ENCODE measurements at regions not wholly inside any gene's neighbourhood (a gene's known extent, or its start where the extent isn't known, plus 50 kb on each side); places are given as distances from the start of the nearest gene placed in this dataset.
"Not testable (repeated sequence)": the region's sequence is repeated elsewhere in the genome, so short reads cannot be mapped to it uniquely, and the experiment has no call there.

DNA sequence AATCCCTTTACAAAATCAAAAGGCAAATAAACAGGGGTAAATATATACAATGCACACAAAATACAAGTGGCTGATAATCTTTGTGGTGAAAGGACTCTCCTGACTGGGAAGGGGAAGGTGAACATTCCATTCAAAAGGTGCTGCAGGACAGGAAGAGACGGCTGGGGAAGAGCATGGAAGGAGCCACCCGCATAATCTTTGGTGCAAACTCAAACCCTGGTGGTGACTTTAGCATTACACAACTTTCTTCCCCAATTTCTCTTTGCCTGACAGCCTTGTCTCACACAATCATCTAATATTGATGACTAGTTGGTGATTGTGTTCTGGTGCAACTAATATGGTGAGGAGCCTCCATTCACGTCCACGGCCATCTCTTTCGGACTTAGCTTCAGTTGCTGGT, 117.0 kb upstream of the EGFR start:
- DNase-seq, result no peak

DNA sequence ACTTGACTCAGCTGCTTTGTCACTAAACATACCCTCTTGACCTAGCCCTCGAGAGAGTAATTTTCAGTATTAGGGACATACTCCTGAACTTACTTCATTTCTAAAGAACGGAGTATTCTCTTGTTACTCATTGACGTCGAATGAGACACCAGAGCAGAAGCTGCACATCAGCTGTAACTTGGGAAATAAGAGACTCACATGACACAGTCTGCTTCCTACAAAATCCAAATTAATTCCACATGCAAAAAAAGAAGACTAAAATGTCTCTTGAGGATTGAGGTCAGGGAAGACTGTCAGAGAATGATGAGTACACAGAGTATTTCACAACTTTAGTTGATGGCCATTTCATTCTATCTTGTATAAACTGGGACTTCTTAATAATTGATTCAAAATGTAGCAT, 114.7 kb upstream of the EGFR start:
- DNase-seq, result no peak

DNA sequence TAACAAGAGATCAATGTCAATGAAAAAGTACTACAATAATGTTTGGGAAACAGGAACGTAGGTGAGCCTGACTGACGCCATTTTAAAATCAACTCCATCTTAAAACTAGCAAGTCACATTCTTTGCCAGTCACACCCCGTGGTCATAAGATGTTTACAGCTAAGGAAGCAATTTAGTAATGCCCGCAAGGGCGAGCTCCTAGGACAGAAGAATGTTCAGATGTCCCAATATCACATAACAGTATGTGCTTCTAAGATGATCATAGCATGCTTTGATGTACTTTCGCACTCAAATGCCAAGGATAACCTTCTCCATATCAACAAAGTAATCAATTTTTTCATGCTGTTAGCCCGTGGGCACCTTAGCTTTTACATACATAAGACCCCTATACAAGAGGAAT, 113.8 kb upstream of the EGFR start:
- no peak for DNase-seq

DNA sequence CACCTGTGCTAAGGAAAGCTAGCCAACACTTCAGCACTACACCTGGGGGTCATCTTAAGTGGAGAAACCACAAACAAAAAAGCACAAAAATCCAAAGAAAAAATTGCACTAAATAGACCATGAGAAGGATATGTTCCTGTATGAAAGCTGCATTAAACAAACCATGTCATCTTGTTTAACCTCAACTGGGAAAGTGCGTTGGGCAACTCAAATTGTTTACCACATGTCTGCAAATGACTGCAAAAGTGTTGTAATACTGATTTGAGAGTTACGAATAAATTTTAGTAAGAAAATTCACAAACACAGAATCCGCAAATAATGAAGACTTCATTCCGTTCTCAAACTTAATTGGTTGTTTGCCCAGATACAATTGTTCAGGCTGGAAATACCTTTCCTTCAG, 111.9 kb upstream of the EGFR start:
- DNase-seq, result no peak

DNA sequence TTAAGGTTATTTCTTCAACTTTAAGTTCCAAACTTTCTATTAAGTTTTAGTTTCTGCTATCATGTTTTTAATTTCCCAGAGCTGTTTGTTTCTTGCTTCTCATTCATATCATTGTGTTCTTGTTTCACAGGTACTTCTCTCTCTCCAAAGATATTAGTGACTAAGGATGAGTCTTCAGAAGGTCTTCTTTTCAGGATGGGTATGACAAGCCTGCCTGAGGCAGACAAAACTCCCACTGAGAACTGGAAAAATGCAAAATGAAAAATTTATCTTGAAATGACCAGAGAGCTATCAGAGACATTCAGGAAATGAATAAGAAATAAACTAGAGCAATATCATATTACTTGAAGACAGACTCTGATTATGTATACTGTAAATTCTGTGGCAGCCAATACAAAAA, 110.8 kb upstream of the EGFR start:
- DNase-seq, result no peak

DNA sequence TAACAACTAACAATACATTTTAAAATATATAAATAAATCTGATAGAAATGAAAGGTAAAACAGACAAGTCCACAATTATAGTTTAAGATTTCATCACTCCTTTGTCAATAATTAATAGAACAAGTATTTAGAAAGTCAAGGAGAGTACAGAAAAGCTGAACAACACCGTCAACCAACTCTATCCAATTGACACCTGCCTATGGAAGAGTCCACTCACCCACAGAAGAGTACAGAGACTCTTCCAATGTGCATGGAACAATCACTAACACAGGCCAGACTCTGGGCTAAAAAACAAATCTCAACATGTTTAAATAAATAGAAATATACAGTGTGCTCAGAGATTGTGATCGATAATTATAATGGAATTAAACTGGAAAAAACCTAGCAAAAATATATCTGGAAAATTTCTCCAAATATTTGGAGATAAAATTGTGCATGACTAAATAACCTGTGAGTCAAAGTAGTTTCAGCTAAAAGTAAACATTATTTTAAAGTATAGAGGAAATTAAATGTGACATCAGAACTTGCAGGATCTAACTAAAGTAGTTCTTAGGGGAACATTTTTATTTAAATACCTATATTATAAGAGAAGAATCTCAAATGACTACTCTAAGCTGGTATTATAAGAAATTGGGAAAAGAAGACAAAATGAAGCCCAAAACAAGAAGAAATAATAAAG, 109.9 kb upstream of the EGFR start:
- DNase-seq, result no peak

DNA sequence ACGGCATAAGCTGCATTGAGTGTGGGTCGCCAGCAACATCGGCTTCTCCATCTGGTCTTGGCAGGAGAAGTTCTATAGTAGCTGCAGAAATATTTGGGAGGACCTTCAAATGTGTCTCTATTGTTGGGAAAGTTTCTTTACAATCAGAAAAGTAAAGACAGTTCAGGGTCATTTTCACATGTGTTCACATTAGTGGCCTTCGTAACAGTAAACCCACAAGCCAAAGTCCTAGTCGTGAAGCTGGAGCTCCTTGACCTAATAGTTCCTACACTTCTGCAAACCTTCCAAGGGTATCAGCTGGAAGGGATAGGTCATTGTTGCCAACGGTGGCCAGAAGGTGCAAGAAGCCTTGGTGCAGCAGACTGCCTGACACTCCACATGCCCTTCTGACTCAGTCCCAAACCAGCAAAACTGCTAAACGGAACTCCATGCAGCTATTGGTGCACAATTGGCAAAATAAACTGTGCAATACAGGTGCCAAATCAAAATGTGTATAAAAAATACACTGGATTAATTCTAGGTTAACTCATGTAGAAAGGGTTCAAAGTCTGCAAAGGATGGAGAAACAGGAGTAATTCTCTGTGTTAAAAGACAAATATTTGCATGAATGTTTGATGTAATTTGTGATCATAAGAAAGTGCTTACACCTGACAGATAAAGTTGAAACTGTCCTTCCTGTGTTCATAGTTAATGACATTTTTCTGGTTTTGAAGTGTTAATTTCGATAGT, 102.8 kb upstream of the EGFR start:
- no peak for DNase-seq

DNA sequence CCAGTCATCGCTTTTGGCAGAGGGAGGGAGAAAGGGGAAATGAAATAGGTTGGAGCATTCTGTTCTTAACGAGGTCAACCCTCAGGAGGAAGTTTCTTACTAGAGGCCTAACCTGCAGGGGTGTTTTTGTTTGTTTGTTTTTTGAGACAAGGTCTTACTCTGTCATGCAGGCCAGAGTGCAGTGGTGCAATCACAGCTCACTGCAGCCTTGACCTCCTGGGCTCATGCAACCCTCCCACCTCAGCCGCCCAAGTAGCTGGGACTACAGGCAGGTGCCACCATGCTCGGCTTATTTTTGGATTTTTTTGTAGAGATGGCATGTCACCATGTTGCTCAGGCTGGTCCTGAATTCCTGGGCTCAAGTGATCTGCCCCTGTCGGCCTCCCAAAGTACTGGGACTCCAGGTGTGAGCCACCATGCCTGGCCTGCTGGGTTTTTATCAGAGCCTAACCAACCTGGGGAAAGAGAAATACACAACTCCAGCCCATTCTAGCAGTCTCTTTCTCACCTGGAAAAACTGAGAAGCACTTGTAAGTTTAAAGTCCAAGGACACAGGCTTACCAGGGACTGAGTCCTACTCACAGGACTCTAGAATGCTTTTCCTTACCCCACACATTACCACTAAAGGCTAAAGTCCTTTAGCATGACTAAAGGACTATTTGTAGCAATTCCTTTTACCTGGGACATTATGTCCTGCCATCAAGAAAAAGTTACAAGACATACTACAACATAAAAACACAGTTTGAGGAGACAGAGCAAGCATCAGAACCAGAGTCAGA, 101.0 kb upstream of the EGFR start:
- DNase-seq, result no peak

DNA sequence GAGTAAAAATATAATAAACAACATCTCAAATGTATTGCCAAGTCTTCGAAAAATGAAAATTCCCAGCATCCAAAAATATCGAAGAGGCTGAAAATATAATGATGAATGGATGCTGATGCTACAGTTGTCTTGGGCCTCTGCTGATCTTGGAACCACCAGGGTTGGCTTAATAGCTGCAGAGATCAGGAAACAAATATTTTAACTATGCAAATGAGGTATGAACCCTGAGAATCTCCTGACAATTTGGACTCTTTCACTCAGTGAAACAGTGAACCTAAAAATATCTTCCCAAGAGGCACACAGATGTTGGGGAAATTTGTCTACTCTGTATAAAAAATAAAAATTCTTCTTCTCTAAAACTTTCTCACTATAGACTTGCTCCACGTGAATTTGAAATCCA, 97.7 kb upstream of the EGFR start:
- no peak for DNase-seq

DNA sequence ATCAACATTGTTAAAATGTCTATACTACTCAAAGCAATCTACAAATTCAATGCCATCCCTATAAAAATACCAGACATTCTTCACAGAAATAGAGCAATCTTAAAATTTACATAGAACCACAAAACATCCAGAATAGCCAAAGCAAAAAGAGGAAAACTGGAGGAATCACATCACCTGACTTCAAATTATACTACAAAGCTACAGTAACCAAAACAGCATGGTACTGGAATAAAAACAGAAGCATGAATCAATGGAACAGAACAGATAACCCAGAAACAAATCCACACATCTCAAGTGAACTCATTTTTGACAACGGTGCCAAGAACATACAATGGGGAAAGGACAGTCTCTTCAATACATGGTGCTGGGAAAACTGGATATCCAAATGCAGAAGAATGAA, 87.3 kb upstream of the EGFR start:
- no peak for DNase-seq

DNA sequence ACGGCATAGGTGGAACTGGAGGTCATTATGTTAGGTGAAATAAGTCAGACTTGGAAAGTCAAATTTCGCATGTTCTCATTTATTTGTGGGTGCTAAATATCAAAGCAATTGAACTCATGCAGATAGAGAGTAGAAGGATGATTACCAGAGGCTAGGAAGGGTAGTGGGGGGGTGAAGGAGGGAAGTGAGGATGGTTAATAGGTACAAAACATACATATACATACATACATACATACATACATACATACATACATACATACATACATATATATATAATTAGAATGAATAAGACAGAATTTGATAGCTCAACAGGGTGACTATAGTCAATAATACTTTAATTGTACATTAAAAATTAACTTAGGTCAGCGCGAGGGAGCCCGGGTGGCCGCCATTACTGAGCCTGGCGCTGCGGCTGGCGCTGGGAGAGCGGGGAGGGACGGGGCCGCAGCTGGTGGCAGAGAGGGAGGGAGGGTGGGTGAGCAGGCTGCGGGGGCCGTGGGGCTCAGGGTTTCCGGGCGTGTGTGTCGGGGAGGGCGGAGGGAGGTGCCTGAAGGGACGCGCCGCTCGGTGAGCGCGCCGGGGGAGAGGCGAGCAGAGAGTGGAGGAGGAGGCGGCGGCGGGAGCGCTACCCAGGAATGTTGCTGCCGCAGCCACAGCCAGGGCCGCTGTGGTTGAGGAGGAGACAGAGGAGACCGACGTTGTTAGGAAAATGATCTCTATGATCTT, 85.8 kb upstream of the EGFR start:
- no peak for DNase-seq

DNA sequence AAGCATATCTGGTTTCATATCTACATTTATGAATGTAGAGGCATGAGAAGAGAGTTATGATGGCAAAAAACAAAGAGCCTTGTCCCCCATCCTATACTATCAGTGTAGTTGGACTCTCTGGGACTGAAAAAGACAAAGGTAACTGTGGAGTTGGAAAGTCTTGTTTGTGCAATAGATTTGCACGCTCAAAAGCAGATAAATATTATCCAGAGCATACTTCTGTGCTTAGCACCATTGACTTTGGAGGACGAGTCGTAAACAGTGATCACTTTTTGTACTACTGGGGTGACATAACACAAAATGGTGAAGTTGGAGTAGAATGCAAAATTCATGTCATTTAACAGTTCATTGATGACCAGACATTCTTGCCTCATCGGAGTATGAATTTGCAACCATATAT, 85.2 kb upstream of the EGFR start:
- DNase-seq, result no peak

DNA sequence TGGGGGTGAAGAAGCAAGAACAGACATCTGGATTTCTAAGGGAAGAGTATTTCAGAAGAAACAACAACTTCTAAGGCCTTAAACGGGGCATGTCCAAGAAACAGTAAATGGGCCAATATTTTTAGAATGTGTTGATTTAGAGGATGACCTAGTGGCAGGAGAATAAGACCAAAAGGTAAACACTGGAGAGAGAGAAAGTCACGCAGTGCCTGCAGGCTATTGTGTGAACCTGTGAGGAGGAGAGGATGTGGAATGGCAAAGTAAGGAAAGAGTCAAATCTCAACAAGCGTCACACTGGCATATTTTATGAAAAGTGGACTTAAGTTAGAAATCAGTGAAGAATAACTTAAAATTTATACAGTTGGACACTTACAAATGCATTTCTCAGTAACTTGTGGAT, 78.1 kb upstream of the EGFR start:
- no peak for DNase-seq

DNA sequence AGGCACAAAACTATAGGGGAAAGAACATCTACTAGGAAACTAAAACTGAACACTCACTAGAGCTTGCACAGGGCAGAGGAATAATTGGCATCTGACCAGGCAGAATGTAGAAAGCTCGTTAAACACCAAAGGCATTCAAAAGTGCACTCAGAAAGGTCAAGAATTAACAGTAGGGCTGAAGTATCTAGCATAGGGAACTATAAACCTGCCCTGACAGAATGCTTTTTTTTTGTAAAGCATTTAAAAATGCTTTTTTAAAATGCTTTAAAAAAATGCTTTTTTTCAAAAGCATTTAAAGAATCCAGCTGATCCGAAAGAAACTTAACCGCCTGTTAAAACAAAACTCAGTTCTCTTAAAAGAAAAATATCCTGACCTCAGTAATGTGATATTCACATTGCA, 74.6 kb upstream of the EGFR start:
- no peak for DNase-seq

DNA sequence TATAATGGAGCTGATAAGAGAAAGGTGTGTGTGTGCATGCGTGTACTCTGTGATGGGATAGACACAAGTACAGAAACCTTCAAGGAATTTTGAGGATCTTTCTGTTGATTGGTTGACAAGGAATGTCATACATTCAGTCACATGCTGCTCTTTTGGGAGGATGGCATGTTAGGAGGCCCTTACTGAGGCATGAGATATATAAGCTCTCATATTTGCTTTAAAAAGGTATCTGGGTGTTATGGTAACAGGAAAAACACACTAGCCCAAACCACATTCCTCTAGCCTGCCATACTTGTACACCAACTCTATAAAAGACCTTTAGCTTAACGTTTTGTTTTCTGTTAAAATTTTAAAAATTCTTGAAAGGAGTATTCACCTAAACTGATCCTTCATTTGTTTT, 72.5 kb upstream of the EGFR start:
- DNase-seq, result no peak

DNA sequence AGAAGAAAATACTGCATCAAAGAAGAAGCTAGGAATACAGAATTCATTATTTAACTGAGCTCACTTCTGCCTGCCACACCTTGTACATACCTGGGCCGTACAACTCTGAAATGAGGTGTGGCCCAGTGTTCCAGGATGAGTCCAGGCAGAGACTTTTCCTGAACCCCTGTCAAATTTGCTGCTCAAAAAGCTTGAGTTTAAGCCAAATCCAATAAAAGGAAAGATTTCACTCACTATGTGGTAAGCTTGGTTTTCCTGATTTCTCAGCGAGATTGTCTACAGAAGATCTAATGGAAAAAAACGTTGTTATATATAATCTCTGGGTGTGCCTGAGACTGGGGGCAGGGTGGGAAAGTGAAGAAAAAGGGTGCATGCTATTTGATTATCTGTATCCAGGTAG, 72.1 kb upstream of the EGFR start:
- DNase-seq, result no peak

DNA sequence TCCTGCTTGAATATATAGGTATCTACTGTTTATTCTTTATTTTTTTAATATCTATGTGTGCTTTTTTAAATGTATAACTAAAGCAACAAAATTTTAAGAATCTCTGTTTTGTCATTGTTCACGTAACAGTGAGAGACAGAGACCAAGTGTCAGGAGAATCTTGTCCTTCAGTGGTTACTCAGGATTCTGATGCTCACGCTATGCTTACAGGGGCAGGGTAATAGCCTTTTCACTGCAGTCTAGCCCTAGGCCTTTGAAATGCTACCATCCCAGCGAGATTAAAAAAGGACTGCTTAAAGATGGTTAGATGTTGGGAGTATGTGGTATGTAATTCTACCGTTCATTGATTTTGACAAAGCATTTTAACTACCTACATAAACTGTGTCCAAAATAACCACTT, 71.6 kb upstream of the EGFR start:
- DNase-seq, result no peak

DNA sequence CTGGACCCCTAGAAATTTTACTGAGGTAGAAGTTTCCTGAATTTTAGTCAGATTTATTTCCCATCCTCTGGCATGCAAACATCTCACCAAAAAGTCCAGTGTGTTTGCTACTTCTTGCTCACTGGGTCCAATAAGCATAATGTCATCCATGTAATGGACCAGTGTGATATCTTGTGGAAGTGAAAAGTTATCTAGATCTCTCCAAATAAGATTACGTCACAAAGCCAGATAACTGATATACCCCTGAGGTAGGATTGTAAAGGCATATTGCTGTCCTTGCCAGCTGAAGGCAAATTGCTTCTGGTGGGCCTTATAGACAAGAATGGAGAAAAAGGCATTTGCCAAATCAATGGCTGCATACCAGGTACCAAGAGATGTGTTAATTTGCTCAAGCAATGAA, 69.3 kb upstream of the EGFR start:
- DNase-seq, result not testable (repeated sequence)

DNA sequence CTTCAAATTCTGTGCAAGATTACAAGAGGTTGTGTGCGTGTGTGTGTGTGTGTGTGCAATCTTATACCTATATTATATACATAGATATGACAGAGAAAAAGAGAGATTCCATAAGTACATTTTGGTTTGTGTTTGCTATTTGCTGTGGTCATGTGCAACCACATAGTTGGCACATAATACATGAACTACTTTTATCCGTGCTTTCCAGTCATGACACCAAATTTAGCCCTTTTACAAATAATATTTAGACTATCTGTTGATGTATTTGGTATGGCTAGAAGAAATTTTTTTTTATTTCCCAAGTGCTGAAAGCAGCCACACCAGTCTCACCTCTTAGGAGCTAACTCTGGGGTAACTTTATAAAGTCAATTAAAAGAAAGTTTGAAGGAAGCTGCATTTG, 63.5 kb upstream of the EGFR start:
- no peak for DNase-seq

DNA sequence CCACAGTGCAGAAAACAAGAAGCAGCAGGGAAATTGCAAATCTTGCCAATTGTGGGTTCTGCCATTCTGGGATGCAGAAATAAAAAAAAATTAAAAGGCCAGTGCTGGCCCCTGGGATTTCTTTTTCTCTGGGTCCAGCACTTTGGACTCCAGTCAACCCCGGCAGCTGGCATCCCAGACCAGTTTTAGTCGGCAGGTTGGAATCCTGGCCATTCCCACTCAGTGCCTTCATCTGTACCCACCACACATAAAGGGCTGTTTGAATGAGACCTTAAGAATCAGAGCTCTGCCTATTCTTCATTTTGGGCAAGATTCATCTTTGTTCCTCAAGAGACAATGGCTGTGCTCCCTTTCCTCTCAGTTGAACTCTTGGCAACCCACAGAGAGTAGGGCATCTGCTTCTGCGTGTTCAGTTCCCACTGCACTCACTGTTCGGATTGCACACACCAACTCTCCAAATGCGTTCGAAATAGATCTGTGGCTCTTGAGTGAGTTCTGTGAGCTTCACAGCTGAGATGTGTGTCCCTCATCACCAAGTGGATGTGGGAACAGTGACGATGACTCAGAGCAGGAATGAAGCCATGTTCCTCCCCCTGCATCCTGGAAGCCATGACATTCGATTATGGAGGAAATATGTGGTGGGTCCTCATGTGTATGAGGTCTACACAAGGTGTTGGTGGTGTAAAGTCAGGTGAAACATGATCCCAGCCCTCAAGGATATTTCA, 63.0 kb upstream of the EGFR start:
- no peak for DNase-seq

DNA sequence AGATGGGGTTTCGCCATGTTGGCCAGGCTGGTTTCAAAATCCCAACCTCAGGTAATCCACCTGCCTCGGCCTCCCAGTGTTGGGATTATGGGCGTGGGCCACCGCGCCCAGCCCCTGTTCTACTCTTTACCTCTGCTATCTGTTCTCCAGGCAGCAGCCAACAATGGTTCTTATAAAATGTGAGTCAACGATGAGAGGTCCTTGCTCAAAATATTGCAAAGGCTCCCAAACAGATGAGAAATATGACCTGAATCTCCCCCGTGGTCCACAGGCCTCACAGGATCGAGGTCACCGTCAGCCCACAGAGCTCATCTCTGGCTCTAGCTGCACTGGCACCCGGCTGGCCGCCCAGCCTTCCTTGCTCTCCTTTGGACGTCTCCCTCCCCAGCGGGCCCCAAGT, 62.0 kb upstream of the EGFR start:
- no peak for DNase-seq

DNA sequence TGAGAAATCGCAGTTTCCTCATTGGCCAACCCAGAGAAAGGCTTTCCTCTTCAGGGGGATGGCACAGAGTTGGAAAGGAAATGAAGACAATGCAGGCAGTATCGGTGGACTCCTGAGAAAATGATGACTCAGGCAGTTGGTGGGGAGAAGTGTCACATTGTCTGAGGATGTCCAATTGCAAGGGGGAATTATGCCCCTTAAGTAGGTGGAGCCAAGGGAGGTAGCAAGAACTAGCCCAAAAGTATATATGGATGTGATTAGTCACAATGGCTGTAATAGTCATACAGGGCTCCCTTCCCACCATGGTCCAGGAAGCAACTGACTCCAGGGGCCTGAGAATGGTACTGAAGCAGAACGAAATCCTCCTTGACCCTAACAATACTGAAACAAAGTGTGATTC, 58.3 kb upstream of the EGFR start:
- DNase-seq, result no peak

DNA sequence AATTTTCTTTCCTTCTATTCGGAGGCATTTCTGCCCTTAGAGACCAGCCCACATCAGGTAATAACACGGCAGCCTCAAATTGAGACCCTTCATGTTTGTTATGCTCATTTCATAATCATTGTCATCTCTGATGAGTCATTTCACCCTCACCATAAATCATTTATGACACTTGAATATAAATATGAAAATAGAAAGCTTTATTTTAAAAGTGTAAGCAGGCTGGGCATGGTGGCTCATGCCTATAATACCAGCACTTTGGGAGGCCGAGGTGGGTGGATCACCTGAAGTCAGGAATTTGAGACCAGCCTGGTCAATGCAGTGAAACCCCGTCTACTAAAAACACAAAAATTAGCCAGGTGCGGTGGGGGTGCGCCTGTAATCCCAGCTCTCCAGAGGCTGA, 57.4 kb upstream of the EGFR start:
- DNase-seq, result no peak

Measured in CD4-positive, alpha-beta T cell treated with Interleukin-15 for 1 hour (primary cell).